ENCODE measurements at regions not wholly inside any gene's neighbourhood (a gene's known extent, or its start where the extent isn't known, plus 50 kb on each side); places are given as distances from the start of the nearest gene placed in this dataset.
"Not testable (repeated sequence)": the region's sequence is repeated elsewhere in the genome, so short reads cannot be mapped to it uniquely, and the experiment has no call there.

DNA sequence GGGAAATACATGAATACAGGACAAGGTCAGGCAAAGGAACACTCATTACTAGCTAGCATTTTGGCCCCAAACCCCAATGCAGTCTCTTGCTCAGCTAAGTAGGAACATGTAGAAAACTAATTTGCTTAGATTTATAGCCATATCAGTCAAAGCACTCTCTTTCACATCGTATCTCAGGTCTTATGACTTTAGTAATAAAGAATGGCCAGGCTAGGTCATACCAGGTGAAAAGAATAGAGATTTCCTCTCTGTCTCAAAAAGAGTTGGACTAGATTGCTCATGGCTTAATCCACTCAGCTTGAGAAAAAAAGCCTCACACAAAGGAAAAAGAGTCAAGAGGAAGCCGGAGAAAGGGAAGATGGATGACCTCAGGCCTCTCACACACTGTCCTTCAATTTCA lies 772.7 kb upstream of the SEMA6A start:
- DNase-seq, result no peak

DNA sequence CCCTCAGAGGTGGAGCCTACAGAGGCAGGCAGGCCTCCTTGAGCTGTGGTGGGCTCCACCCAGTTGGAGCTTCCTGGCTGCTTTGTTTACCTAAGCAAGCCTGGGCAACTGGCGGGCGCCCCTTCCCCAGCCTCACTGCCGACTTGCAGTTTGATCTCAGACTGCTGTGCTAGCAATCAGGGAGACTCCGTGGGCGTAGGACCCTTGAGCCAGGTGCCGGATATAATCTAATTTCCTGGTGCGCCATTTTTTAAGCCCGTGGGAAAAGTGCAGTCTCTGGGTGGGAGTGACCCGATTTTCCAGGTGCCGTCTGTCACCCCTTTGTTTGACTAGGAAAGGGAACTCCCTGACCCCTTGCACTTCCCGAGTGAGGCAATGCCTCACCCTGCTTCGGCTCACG lies 769.1 kb upstream of the SEMA6A start:
- not testable (repeated sequence) for DNase-seq

DNA sequence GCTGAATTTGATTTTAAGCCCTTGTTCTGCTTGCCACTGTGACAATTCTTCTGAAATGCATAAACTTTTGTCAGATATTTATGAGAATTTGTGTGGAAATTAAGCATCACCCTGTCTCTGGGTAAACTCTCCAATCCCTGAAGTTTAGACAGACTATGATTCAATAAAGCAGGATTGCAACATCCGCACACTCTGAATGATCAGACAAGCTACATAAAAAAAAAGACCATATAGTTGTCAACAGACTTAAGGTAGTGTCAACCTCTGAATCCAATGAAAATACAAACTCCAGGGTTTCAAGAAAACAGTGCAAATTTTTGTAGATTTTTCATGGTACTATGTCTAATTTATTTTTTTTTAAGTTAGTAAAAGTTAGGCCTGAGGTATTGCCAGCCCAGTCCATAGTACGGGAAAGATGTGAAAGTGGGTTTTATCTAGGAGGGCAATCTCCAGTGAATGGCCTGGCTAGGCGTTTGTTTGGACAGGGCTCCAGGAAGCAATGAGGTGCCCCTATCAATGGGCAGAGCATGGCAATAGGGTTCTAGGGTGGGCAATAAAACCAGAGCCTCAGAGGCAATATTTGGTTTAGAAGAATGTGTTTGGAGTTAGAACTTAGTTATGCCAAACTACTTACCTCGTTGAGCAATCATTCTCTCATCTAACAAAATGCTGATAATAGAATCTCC lies 762.6 kb upstream of the SEMA6A start:
- no peak for DNase-seq

DNA sequence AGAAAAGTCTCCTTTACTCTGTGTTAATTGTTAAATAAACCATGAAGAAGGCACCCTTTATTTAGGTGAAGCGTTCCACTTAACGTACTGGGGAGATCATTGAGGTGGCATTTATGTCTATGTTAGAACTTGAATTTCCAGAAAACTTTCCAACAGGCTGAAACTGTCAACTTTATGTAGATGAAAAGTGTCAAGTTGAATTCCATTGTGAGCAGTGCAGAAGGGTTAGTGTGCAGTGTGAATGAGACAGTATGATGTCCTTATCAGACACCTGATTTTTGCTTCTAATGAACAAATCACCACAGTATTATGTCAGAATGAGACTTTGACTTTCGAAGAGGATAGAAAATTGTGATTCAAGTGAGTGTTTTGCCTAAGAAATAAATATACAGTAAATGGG lies 761.6 kb upstream of the SEMA6A start:
- no peak for DNase-seq

DNA sequence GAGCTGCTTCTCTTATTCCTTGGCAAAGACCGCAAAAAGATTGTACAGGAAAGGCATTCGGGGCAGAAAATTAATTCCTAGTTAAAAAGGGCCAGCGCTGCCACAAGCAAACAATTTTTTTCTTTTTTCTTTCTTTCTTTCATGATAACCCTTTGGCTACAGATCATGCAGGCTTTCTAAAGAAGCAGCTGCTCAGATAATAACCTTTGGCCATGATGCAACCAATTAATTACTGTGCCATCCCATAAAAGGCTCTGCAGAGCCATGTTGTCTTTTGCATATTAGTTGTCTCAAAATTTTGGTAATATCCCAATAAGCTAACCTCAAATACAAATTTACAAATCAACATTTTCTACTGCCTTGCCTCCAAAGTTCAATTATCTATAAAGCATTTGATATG lies 758.4 kb upstream of the SEMA6A start:
- DNase-seq, result no peak

DNA sequence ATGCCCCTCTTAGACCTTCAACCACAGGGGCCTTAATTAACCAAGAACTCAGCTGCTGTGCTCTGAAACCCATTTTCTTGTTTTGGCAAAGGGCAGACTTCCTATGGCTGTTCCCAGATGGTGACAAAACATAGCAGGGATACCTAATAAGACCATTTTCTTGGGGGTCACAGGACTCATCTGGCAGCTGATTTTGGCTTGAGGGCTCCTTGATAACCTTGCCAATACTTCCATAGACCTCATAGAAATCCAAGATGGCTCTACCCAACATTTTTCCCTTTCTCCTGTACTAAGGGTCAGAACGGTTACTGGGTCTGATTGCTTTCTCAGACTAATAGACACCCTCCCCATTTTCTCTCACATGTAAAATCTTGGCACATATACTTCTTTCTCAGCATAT lies 757.7 kb upstream of the SEMA6A start:
- no peak for DNase-seq

DNA sequence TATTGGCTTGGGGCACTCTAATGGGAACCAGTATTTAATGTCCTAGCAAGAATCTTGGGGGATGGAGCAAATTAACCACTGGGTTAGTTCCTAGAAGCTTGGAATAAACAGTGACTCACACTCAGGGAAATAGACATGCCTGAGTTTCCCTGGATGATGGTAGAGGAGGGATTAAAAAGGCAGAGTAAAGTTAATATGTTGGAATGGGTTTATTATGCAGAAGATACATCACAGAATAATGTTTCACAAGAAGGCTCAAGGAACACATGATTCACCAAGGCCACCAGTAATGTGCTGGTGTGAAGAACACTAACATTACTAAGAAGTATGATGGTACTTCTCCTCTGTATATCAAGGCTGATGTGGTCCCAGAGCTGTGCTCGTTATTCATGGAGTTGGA lies 752.9 kb upstream of the SEMA6A start:
- DNase-seq, result no peak

DNA sequence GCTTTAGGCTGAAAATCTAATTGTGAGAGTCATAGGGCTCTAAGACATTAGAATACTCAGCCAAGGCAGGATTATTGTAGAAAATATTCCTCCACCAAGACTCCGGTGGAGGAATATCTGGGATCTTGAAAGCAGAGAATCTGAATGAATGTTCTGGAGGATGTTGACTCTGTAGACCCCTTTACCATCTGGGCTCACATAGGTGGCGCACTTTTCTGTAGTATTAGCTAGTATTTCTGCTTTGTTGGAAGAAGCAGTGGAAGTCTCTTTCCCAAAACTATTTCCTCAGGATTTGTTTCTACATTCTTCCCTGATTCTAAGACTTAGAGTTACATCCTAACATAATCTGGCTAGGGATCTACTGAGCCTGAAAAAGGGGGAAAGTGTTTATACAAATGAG lies 752.4 kb upstream of the SEMA6A start:
- DNase-seq, result no peak

DNA sequence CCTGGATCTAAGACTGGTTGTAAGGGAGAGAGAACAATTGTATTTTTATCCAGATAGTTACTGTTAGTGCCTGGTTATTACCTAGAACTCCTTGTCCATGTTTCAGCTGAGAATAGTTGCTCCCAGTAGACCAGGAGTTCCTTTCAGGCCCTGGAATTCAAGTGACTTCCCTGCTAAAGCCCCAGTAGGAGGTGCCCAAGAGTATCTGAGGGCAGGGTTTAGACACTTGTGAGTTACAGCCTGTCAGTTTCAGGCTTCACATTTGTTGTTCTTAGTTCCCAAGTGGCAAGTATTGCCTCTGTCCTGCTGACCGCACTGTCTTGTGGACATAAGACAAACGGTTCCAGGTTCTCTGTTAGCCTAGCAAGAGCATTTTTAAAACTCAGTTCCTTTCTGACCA lies 743.9 kb upstream of the SEMA6A start:
- DNase-seq, result no peak

DNA sequence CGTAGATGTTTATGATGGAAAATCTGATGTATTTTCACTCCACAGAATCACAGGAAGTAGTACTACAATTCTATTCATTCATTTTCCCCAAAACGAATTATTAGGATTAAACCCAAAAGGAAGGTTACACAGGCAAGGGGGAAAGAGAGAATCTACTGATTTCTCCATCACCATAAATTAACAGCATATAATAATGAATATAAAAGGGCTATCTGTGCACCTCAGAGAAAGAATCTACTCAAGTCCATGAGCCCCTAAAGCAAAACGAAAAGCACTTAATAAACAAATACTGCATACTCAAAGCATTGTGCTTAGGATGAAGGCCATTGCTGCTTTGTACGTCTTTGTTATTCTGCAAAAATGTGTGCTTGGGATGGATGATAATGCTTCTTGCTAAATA lies 740.5 kb upstream of the SEMA6A start:
- no peak for DNase-seq

DNA sequence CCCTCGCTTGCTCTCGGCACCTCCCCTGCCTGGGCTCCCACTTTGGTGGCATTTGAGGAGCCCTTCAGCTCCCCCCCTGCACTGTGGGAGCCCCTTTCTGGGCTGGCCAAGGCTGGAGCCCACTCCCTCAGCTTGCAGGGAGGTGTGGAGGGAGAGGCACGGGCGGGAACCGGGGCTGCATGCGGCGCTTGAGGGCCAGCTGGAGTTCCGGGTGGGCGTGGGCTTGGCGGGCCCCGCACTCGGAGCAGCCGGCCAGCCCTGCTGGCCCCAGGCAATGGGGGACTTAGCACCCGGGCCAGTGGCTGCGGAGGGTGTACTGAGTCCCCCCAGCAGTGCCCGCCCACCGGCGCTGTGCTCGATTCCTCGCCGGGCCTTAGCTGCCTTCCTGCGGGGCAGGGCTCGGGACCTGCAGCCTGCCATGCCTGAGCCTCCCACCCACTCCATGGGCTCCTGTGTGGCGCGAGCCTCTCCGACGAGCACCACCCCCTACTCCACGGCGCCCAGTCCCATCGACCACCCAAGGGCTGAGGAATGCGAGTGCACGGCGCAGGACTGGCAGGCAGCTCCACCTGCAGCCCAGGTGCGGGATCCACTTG lies 730.0 kb upstream of the SEMA6A start:
- DNase-seq, result not testable (repeated sequence)

DNA sequence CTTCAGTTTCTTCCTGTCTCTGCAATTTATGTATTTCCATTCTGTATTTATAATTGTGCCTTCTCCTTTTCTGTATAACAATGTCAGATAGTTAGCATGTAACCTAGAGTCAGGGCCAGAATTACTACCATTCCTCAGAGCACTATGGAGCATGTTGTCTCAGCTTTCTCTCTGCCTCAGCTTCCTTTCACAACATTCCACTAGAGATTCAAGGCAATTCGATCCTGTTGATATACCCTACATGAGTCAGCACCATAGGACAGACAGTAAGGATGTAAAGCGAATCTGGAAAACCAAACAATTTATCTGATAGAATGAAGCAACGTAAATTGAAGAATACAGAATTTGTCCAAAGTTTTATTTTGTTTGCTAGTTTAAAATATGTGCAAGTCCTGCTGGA lies 728.3 kb upstream of the SEMA6A start:
- DNase-seq, result no peak

DNA sequence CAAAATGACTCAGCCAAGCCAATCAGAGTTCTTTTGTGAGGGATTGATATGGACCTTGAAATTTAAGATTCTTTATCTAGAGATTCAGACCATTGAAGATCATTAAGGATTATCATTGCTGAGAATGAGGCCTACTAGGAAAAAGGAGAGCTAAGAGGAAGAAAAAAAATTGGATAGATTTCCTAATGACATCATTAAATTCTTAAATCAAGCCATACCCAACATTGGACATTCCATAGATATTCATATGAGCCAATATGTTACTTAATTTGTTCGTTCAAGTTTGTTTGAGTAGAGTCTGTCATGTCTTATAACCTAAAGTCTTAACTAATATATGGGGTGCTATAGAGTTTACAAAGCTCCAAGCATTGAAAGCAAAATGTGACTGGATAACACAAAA lies 727.9 kb upstream of the SEMA6A start:
- no peak for DNase-seq

DNA sequence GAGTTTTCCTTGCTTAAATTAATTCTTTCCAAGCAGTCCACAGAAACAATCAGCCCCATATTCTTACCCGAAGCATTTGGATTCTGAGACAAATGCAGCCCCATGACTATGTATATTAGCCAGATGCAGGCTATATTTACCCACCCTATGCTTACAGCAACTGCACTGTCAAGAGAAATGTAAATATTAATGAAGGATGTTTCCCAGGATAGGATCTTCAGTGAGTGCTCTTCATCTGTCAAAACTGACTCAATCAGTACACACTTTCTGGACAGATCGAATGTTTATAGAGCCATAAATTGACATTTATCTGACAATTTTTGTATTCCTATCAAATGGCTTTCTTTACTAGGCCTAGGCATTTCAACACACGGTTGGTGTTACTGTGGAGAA lies 725.3 kb upstream of the SEMA6A start:
- DNase-seq, result no peak

DNA sequence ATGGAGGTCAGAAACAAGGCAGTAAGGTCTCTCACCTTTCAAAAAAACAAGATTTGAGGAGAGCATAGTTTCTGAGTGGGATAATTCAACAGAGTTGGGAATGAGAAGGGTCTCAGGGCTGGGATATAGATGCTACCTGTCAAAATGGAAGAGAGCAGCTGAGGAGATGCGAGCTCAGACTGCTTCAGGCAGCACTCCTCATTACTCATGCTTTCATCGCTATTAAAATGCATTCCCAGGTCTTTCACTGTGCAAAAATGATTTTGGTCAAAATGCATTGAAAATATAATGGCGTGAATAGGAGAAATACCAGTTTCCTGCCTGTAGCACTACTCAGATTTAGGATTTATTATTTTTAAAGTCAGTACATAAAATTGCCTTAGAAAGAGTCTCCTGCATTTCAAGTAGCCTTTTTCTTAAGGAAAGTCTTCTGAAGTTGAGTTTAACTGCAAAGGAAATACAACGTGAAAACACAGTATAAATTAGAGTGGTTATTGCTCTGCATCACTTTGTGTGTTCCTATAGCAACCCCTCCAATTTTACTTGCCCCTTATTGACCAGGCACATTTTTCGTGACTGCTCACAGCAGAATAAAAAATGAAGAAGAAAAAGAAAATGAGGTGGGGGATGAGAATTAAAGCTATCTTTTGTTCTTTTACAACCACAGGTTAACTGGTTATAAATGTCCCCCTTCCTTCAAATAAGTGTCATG lies 724.8 kb upstream of the SEMA6A start:
- DNase-seq, result no peak

DNA sequence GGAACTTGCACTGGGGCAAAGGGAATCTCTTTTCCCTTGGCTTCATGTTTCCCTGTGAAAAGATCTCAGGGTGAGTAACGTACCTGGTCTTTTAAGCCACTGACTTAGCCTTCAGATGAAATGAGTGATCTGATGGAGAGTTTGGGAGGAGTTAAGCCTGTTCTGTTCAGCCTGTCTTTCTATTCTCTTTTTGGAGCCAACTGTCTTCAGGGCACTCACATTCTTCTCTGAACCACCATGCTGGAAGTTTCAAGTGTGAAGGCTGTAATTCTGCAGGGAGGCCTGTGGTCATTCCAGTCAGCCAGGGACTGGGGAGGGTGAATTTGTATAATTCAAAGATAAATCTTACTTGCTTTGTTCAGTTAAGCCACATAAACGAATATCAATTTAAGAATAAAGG lies 722.2 kb upstream of the SEMA6A start:
- DNase-seq, result no peak

DNA sequence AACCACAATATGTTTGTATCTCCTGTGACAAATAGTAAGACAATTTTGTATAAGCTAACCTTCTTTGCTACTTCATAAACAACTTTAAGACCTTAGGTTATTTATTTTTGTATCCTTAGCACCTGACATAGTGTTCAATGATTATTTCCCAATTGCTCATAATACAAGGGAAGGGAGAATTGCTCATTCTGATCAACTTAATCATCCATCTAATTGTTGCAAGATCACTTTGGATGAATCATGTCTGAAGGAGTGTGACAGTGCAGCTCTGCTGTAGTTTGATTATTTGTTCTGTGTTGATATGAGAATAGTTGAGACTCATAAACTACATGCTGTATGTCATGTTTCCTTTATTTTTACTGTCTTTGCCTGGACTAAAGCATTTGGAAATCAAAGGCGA lies 721.3 kb upstream of the SEMA6A start:
- DNase-seq, result no peak

DNA sequence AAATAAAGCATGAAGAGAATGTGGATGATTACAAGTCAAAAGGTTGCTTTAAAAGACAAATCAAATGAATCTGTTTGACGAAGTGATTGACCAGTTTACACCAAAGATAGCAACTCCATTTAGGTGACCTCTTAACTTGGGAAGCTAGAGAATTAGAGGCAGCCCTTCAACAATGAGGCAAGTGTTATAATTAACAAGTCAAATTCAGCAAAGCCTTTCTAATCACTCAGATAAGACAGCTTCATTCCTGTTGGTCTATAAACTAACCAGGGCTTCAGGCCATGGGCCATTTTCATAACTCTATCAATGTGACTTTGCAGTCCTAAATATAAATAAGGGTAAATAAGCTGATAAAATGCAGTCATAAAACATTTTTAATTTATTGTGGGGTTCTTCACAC lies 712.2 kb upstream of the SEMA6A start:
- no peak for DNase-seq

DNA sequence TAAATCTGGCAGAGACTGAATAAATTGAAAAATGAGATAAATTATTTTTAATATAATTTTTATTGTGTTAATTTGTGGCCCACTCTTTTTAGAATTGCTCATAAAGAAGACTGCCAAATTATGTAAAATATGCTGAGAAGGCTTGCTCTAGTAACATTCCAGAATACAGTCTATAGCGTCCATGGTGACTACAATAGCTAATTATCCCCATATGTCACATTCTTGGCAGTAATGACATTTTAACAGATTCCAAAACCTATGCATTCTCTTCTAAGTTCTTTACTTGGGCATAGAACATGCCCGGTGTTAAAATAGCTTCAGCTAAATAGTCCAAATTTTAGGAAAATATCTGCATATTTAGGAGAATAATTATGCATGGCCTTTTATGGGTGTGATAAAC lies 697.0 kb upstream of the SEMA6A start:
- DNase-seq, result no peak

DNA sequence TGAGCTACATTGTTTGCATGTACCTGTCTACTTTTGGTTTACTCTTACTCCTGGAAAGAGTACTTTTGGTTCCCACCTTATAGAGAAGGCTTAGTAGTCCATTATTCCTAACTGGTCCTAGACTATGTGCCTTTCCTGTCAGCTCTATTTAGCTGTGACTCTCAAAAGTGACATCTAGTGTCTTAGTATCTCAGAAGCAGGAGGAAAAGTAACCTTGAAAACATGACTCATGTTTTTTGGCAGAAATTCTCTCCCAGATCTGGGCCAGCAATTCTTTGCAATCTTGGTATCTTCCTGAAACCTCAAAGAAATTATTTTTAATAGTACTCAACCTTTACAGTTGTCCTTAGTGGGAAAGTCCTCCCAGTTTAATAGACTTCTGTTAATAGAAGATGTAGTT lies 691.7 kb upstream of the SEMA6A start:
- DNase-seq, result no peak

DNA sequence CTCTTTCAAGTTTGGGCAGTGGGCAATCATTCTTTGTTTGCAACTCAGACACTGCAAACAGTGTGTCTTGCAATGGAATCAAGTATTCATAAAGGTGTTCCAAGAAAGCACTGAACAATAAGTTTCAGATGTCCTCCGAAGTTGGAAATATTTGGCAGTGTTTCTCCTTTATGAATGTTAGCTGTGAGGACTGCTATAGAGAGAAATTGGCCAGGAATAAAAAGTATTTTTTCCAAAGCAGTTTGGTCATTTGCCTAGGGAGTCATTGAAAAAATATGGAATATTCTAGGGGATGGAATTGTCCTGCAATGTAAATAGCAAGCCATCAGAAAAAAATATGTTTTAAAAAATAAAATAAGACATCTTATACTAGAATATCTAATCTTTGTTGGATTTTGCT lies 688.6 kb upstream of the SEMA6A start:
- no peak for DNase-seq

DNA sequence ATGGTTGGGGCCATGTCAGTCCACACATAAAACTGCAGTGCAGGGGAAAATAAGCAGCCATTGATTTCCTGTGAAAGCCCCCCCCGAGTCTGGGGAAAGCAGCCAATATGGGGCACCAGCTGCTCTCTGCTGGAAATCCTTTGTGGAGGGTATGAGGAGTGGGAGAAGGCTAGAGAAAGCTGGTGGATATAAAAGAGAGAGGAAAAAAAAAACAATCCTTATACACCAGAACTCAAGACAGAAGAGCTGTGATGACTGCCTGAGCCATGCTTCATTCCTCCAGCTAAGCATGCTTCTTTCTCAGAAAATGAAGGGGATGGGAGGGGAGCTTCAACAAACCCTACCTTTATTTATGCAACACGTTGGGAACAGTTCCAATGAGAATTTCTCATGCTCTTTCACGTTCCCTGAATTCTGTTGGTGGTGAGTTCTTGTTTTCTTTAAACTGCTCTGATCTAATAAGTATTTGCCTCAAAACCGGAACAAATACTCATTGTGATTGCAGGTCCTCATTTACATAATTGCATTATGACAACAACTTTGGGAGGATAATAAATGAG lies 688.0 kb upstream of the SEMA6A start:
- no peak for DNase-seq

DNA sequence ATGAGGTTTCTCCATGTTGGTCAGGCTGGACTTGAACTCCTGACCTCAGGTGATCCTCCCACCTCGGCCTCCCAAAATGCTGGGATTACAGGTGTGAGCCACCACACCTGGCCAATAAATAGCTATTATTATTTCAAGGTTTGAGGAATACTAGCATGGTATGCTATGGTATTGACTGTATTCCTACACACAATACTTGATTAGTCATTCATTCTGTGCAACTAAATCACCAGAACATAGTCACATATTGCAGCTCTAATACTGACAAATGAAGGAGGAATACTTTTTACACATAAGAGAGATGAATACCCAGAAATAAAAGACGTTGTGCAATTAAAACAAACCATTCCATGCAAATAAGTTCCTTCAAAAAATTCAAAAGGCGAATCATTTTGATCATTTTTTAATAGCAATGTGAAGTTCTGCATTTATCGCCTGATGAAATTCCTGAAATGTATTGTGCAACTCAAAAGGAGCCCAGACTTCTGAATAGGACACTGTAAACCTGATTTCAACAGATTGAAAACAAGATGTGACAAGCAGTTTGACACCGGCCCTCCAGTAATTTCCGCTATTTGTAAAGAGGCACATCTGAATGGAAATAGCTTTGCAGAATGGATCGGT lies 687.4 kb upstream of the SEMA6A start:
- no peak for DNase-seq

Data from inflammatory macrophage treated with lipopolysaccharide for 1 hour (primary cell).